K562 (cell line): ENCODE measurements at regions not wholly inside any gene's neighbourhood (a gene's known extent, or its start where the extent isn't known, plus 50 kb on each side); places are given as distances from the start of the nearest gene placed in this dataset.

Source experiments
- ERF ChIP-seq: fragments of 450-650 bp; formaldehyde crosslinking; IDR thresholded peaks from 2 replicates; pipeline ENCODE4 v1.4.0; 2020; ENCODE audit warnings: mild to moderate bottlenecking, mixed read lengths
- EZH2 ChIP-seq: IDR thresholded peaks from 2 replicates; pipeline ENCODE4 v1.6.1; 2012; ENCODE audit warnings: low read depth, mild to moderate bottlenecking, inconsistent platforms, low read length, borderline replicate concordance
- JUN ChIP-seq, 2 experiments: sonication (generic) in 1 of 2; formaldehyde crosslinking in 1 of 2; IDR thresholded peaks; 2 replicates each; pipeline versions ENCODE4 v1.6.1 to v1.8.0; 2012 to 2022; ENCODE audit warnings: borderline replicate concordance in 2 of 2, mild to moderate bottlenecking in 2 of 2, improper control_type of control experiment in 1 of 2, low read depth in 1 of 2, low read length in 1 of 2, missing genetic modification reagents in 1 of 2
- NFIC ChIP-seq: fragments of 450-650 bp; IDR thresholded peaks from 2 replicates; pipeline ENCODE4 v1.6.1; 2017; ENCODE audit warnings: mild to moderate bottlenecking, inconsistent platforms
- POLR2A ChIP-seq: fragments of 450-650 bp; conservative IDR thresholded peaks from 2 replicates; pipeline ENCODE4 v1.6.1; 2016
- SRSF9 ChIP-seq: fragments of 200-400 bp; formaldehyde crosslinking; IDR thresholded peaks from 2 replicates; pipeline ENCODE4 v1.6.1; 2017; ENCODE audit warnings: low read depth, low read length, borderline replicate concordance
- STAG1 ChIP-seq: sonication (generic); formaldehyde crosslinking; IDR thresholded peaks from 2 replicates; pipeline ENCODE4 v1.5.0; 2020; ENCODE audit warnings: missing genetic modification reagents, borderline replicate concordance
- ZNF431 ChIP-seq: sonication (generic); formaldehyde crosslinking; IDR thresholded peaks from 2 replicates; pipeline ENCODE4 v1.8.0; 2022; ENCODE audit warnings: mild to moderate bottlenecking, missing genetic modification reagents
- TF ChIP-seq, protein P1 (sequence below), 3 experiments: IDR thresholded peaks in 2 of 3; conservative IDR thresholded peaks in 1 of 3; 2 replicates each; pipeline ENCODE4 v1.5.1; 2011 to 2012; ENCODE audit warnings: low read length in 3 of 3, mild to moderate bottlenecking in 3 of 3, control low read depth in 2 of 3, improper control_type of control experiment in 1 of 3, inconsistent platforms in 1 of 3, low read depth in 1 of 3, mixed read lengths in 1 of 3, moderate library complexity in 1 of 3; ENCODE audit not compliant: insufficient read depth in 2 of 3
- TF ChIP-seq, protein P2 (sequence below): sonication (generic); formaldehyde crosslinking; IDR thresholded peaks from 2 replicates; pipeline ENCODE4 v1.8.1; 2023; ENCODE audit warnings: mild to moderate bottlenecking, missing genetic modification reagents
- TF ChIP-seq, protein P3 (sequence below): fragments of 250-450 bp; sonication (Bioruptor Pico); IDR thresholded peaks from 2 replicates; pipeline ENCODE4 v1.5.0; 2021

DNA sequence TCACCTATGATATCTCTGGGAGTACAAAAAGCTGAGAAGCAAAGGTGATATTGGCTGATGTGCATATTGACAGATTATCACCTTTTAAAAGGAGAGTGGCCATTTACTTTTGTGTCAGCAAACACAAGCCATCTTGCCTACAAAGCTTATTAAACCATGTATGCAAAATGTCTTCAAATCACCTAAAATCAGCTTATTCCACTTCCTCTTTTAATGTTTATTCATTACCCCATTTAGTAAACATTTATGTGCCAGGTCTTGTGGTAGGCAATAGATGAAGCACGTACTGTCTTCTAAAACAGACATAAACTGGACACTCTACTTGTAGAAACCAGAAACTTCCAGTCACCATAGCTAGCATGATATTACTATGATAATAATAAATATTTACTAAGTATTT is 354.6 kb downstream of the RBM26 start:
- TF ChIP-seq, protein P1, sequence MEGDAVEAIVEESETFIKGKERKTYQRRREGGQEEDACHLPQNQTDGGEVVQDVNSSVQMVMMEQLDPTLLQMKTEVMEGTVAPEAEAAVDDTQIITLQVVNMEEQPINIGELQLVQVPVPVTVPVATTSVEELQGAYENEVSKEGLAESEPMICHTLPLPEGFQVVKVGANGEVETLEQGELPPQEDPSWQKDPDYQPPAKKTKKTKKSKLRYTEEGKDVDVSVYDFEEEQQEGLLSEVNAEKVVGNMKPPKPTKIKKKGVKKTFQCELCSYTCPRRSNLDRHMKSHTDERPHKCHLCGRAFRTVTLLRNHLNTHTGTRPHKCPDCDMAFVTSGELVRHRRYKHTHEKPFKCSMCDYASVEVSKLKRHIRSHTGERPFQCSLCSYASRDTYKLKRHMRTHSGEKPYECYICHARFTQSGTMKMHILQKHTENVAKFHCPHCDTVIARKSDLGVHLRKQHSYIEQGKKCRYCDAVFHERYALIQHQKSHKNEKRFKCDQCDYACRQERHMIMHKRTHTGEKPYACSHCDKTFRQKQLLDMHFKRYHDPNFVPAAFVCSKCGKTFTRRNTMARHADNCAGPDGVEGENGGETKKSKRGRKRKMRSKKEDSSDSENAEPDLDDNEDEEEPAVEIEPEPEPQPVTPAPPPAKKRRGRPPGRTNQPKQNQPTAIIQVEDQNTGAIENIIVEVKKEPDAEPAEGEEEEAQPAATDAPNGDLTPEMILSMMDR (IDR thresholded peaks at IDR 0.05 in 2 of 3, conservative IDR thresholded peaks at IDR 0.05 in 1 of 3; ENCODE audit: insufficient read depth in 2 of 3, low read depth in 1 of 3, low read length in 3 of 3), result no peak
- TF ChIP-seq EZH2 (no peak), SRSF9 (no peak), POLR2A (no peak), JUN (IDR thresholded peaks at IDR 0.05; ENCODE audit: borderline replicate concordance, low read depth, low read length) (no peak), JUN (CRISPR knock-in tag; IDR thresholded peaks at IDR 0.05; ENCODE audit: borderline replicate concordance) (no peak), ERF (CRISPR knock-in tag) (no peak), ZNF431 (no peak), NFIC (no peak), STAG1 (CRISPR knock-in tag) (no peak)
- TF ChIP-seq, protein P2, sequence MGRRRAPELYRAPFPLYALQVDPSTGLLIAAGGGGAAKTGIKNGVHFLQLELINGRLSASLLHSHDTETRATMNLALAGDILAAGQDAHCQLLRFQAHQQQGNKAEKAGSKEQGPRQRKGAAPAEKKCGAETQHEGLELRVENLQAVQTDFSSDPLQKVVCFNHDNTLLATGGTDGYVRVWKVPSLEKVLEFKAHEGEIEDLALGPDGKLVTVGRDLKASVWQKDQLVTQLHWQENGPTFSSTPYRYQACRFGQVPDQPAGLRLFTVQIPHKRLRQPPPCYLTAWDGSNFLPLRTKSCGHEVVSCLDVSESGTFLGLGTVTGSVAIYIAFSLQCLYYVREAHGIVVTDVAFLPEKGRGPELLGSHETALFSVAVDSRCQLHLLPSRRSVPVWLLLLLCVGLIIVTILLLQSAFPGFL (CRISPR knock-in tag), result no peak
- TF ChIP-seq, protein P3, sequence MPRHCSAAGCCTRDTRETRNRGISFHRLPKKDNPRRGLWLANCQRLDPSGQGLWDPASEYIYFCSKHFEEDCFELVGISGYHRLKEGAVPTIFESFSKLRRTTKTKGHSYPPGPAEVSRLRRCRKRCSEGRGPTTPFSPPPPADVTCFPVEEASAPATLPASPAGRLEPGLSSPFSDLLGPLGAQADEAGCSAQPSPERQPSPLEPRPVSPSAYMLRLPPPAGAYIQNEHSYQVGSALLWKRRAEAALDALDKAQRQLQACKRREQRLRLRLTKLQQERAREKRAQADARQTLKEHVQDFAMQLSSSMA (CRISPR knock-in tag), result no peak
